ENCODE measurements at regions not wholly inside any gene's neighbourhood (a gene's known extent, or its start where the extent isn't known, plus 50 kb on each side); places are given as distances from the start of the nearest gene placed in this dataset.

DNA sequence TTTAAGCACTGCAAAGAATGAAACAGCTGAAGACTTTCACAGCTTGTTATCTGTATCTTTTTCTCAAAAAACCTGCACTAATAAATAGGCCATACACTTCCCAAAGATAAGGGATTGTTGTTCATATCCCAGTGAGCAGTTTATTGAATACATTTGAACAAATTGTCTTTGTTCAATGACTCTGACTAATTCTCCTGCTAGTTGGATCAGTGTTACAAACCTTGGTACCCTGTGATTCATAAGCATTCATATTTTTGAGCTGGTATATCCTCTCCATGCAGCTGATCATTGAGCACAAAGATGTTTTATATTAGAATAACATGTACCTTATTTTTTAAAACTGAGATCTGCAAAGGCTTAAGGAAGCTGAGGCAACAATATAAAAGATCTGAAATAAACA is 58.9 kb upstream of the FSCB start:
- Histone ChIP-seq H2AFZ (ENCODE audit: low read depth) (no peak overlapping the region), H3K4me2 (no peak overlapping the region), H3K4me1 (ENCODE audit: low read depth, poor library complexity, severe bottlenecking) (no peaks in the 10 kb centered on the region), H4K20me1 (ENCODE audit: insufficient read depth) (no peaks in the 10 kb centered on the region), H3K9ac (no peak overlapping the region), H3K27me3 (ENCODE audit: insufficient read depth, low read depth) (no peaks in the 10 kb centered on the region), H3K4me3 (IDR thresholded peaks at IDR 0.05; ENCODE audit: insufficient read depth, low read depth, low read length) (no peak overlapping the region), H3K36me3 (ENCODE audit: insufficient read depth) (no peaks in the 10 kb centered on the region), H3K79me2 (ENCODE audit: insufficient read depth, low read depth) (no peaks in the 10 kb centered on the region), H3K27ac (no peak overlapping the region)
- TF ChIP-seq, protein P1, sequence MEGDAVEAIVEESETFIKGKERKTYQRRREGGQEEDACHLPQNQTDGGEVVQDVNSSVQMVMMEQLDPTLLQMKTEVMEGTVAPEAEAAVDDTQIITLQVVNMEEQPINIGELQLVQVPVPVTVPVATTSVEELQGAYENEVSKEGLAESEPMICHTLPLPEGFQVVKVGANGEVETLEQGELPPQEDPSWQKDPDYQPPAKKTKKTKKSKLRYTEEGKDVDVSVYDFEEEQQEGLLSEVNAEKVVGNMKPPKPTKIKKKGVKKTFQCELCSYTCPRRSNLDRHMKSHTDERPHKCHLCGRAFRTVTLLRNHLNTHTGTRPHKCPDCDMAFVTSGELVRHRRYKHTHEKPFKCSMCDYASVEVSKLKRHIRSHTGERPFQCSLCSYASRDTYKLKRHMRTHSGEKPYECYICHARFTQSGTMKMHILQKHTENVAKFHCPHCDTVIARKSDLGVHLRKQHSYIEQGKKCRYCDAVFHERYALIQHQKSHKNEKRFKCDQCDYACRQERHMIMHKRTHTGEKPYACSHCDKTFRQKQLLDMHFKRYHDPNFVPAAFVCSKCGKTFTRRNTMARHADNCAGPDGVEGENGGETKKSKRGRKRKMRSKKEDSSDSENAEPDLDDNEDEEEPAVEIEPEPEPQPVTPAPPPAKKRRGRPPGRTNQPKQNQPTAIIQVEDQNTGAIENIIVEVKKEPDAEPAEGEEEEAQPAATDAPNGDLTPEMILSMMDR (conservative IDR thresholded peaks at IDR 0.05; ENCODE audit: low read depth, low read length) = no peak

DNA sequence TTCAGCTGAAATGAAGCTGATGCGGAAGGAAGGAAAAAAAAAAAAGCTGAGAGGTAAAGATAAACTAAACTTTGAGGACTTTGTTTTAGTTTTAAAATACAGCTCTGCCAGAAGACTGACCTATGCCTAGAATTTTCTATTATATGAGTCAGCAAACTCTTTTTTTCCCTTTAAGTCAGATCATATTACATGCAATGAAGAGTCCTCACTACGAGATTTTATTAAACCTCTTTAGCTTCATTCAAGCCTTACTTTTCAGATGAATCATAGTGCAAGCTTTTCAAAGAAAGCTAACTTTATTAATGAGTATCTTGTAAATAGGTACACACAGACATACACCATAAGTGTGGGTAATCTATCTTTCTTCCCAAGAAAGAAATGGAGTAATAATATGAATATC is 57.8 kb upstream of the FSCB start:
- H3K4me1 ChIP-seq (ENCODE audit: low read depth, poor library complexity, severe bottlenecking) = no peaks in the 10 kb centered on the region
- no peak overlapping the region for H3K4me3 ChIP-seq (IDR thresholded peaks at IDR 0.05; ENCODE audit: insufficient read depth, low read depth, low read length)
- no peaks in the 10 kb centered on the region for H3K36me3 ChIP-seq (ENCODE audit: insufficient read depth)
- no peak overlapping the region for H2AFZ ChIP-seq (ENCODE audit: low read depth)
- no peak overlapping the region for H3K27ac ChIP-seq
- H3K27me3 ChIP-seq (ENCODE audit: insufficient read depth, low read depth) = no peaks in the 10 kb centered on the region
- no peaks in the 10 kb centered on the region for H3K79me2 ChIP-seq (ENCODE audit: insufficient read depth, low read depth)
- no peaks in the 10 kb centered on the region for H4K20me1 ChIP-seq (ENCODE audit: insufficient read depth)
- TF ChIP-seq, protein P1 (conservative IDR thresholded peaks at IDR 0.05; ENCODE audit: low read depth, low read length) = no peak
- H3K4me2 ChIP-seq = no peak overlapping the region
- H3K9ac ChIP-seq = no peak overlapping the region
